ENCODE measurements at regions not wholly inside any gene's neighbourhood (a gene's known extent, or its start where the extent isn't known, plus 50 kb on each side); places are given as distances from the start of the nearest gene placed in this dataset.

DNA sequence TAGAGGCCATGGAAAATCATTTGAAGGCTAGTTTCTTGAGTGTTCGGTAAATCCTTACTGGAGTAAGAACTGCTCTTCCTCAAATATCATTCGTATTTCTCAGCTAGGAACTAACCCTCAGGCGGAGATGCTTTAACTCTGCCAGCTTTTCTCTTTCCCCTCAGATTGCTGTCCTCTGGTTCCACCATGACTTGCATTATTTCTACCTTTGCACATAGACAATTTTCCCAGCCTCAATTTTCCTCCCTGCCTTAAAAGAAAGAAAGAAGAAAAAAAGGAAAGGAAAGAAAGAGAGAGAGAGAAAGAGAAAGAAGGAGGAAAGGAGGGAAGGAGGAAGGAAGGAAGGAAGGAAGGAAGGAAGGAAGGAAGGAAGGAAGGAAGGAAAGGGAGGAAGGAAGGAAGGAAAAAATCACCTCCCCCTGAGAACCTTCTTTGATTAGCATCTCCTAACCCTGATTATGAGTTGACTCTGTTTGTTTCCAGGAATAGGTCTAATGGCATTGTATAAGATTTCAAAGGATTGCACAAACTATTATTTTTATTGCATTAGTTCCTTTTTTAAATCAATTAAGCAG lies 123.3 kb upstream of the FAM204A start:
- TF ChIP-seq, protein P1, sequence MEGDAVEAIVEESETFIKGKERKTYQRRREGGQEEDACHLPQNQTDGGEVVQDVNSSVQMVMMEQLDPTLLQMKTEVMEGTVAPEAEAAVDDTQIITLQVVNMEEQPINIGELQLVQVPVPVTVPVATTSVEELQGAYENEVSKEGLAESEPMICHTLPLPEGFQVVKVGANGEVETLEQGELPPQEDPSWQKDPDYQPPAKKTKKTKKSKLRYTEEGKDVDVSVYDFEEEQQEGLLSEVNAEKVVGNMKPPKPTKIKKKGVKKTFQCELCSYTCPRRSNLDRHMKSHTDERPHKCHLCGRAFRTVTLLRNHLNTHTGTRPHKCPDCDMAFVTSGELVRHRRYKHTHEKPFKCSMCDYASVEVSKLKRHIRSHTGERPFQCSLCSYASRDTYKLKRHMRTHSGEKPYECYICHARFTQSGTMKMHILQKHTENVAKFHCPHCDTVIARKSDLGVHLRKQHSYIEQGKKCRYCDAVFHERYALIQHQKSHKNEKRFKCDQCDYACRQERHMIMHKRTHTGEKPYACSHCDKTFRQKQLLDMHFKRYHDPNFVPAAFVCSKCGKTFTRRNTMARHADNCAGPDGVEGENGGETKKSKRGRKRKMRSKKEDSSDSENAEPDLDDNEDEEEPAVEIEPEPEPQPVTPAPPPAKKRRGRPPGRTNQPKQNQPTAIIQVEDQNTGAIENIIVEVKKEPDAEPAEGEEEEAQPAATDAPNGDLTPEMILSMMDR (IDR thresholded peaks at IDR 0.05; ENCODE audit: low read length): no peak
- no peak for TF ChIP-seq EZH2 (IDR thresholded peaks at IDR 0.05; ENCODE audit: borderline replicate concordance, low read length)
